ENCODE measurements at regions not wholly inside any gene's neighbourhood (a gene's known extent, or its start where the extent isn't known, plus 50 kb on each side); places are given as distances from the start of the nearest gene placed in this dataset.

GRCh38 chr13:34419025-34419424 lies 523.0 kb upstream of the NBEA start:
- no peak for TF ChIP-seq CTCF (IDR thresholded peaks at IDR 0.05)
- TF ChIP-seq EZH2 (IDR thresholded peaks at IDR 0.05; ENCODE audit: borderline replicate concordance, insufficient read depth, low read depth, low read length, poor library complexity, severe bottlenecking): no peak
